ENCODE measurements at regions not wholly inside any gene's neighbourhood (a gene's known extent, or its start where the extent isn't known, plus 50 kb on each side); places are given as distances from the start of the nearest gene placed in this dataset.

- intact Hi-C loops (cut with micrococcal nuclease; ENCODE audit: unreplicated experiment), result no loop called here
- CTCF ChIA-PET, result no interaction called here
- no peaks in the 10 kb centered on the region for H3K27me3 Mint-ChIP-seq (ENCODE audit: unreplicated experiment)
- TF ChIP-seq CTCF (IDR thresholded peaks at IDR 0.05; ENCODE audit: unreplicated experiment), result no peak
- no TSS peak for BruUV-seq (replicated peaks)
- H3K9me3 Mint-ChIP-seq (ENCODE audit: low read depth, unreplicated experiment), result no peaks in the 10 kb centered on the region
- H3K4me3 Mint-ChIP-seq (ENCODE audit: low read depth, unreplicated experiment), result no peak overlapping the region
- H3K4me1 Mint-ChIP-seq (ENCODE audit: low read depth, unreplicated experiment), result peaks cover 22% of the 10 kb centered on the region
- DNase-seq, result no peak
- H3K27ac Mint-ChIP-seq (ENCODE audit: unreplicated experiment), result no peak overlapping the region
- peaks cover 7% of the 10 kb centered on the region for H3K36me3 Mint-ChIP-seq (ENCODE audit: insufficient read depth, unreplicated experiment)
Measured at GRCh38 chr2:222810044-222810443, 50.8 kb upstream of the ACSL3 start.
